Neural cell (in vitro differentiated cells): ENCODE measurements at regions not wholly inside any gene's neighbourhood (a gene's known extent, or its start where the extent isn't known, plus 50 kb on each side); places are given as distances from the start of the nearest gene placed in this dataset.

Experiments used
- H2AFZ ChIP-seq: fragments of 200-600, 300-800 bp; sonication (generic), shearing (Covaris generic); 2 replicates; pipeline ENCODE4 v1.6.0; 2014; ENCODE audit warnings: low read depth, mild to moderate bottlenecking, antibody characterized with exemption, low read length, moderate library complexity
- H3F3A ChIP-seq: fragments of 200-600 bp; shearing (Covaris generic); 2 replicates; pipeline ENCODE4 v1.6.1; 2016; ENCODE audit warnings: mild to moderate bottlenecking, moderate library complexity, mixed read lengths, antibody characterized with exemption, low read length; ENCODE audit not compliant: insufficient read depth, poor library complexity, severe bottlenecking
- H3K27ac ChIP-seq: fragments of 200-600, 300-800 bp; sonication (generic), shearing (Covaris generic); 2 replicates; pipeline ENCODE4 v1.5.1; 2014; ENCODE audit warnings: mild to moderate bottlenecking, low read length, moderate library complexity
- H3K27me3 ChIP-seq: fragments of 300-800, 200-600 bp; sonication (generic), shearing (Covaris generic); 2 replicates; pipeline ENCODE4 v1.6.0; 2014; ENCODE audit warnings: mild to moderate bottlenecking, low read depth, low read length, moderate library complexity; ENCODE audit not compliant: insufficient read depth
- H3K36me3 ChIP-seq: fragments of 300-800, 200-600 bp; sonication (generic), shearing (Covaris generic); 2 replicates; pipeline ENCODE4 v1.5.1; 2014; ENCODE audit warnings: mild to moderate bottlenecking, antibody characterized with exemption, low read length, moderate library complexity; ENCODE audit not compliant: insufficient read depth
- H3K4me2 ChIP-seq: fragments of 300-800, 200-600 bp; sonication (generic), shearing (Covaris generic); 2 replicates; pipeline ENCODE4 v1.6.0; 2014; ENCODE audit warnings: mild to moderate bottlenecking, low read length
- H3K4me3 ChIP-seq: fragments of 300-800, 200-600 bp; sonication (generic), shearing (Covaris generic); 2 replicates; pipeline ENCODE4 v1.5.1; 2014; ENCODE audit warnings: mild to moderate bottlenecking, low read length, moderate library complexity
- H3K79me2 ChIP-seq: fragments of 200-600 bp; shearing (Covaris generic); replicated peaks from 2 replicates; pipeline ENCODE4 v1.6.0; 2014; ENCODE audit warnings: mild to moderate bottlenecking, low read length, moderate library complexity; ENCODE audit not compliant: insufficient read depth
- H3K9ac ChIP-seq: fragments of 300-800, 200-600 bp; sonication (generic), shearing (Covaris generic); 2 replicates; pipeline ENCODE4 v1.6.1; 2016; ENCODE audit warnings: mild to moderate bottlenecking, low read length, mixed read lengths
- H3K9me2 ChIP-seq: fragments of 200-600 bp; shearing (Covaris generic); 2 replicates; pipeline ENCODE4 v1.6.1; 2016; ENCODE audit warnings: mild to moderate bottlenecking, low read length, mixed read lengths; ENCODE audit not compliant: insufficient read depth
- H3K9me3 ChIP-seq: fragments of 200-600, 300-800 bp; sonication (generic), shearing (Covaris generic); 2 replicates; pipeline ENCODE4 v1.6.1; 2016; ENCODE audit warnings: mild to moderate bottlenecking, mixed run types, low read length, moderate library complexity, mixed read lengths
- H4K20me1 ChIP-seq: fragments of 200-600 bp; shearing (Covaris generic); 2 replicates; pipeline ENCODE4 v1.6.1; 2016; ENCODE audit warnings: mild to moderate bottlenecking, mixed run types; ENCODE audit not compliant: insufficient read depth
- EP300 ChIP-seq: fragments of 450-650 bp; conservative IDR thresholded peaks from 2 replicates; pipeline ENCODE4 v1.6.1; 2014; ENCODE audit warnings: antibody characterized with exemption, mild to moderate bottlenecking, moderate library complexity; ENCODE audit not compliant: poor library complexity, severe bottlenecking
- EZH2 ChIP-seq: fragments of 200-600, 300-800 bp; shearing (Covaris generic), sonication (generic); IDR thresholded peaks from 2 replicates; pipeline ENCODE4 v1.6.1; 2014; ENCODE audit warnings: antibody characterized with exemption, low read length, borderline replicate concordance, mild to moderate bottlenecking; ENCODE audit not compliant: insufficient read depth, poor library complexity, severe bottlenecking
- MXI1 ChIP-seq: fragments of 450-650 bp; conservative IDR thresholded peaks from 2 replicates; pipeline ENCODE4 v1.6.1; 2014; ENCODE audit warnings: antibody characterized with exemption, mild to moderate bottlenecking; ENCODE audit not compliant: poor library complexity, severe bottlenecking
- POLR2AphosphoS5 ChIP-seq: IDR thresholded peaks from 2 replicates; pipeline ENCODE4 v1.6.1; 2012
- REST ChIP-seq: IDR thresholded peaks from 2 replicates; pipeline ENCODE4 v1.6.1; 2012; ENCODE audit warnings: borderline replicate concordance
- SMC3 ChIP-seq: fragments of 450-650 bp; conservative IDR thresholded peaks from 2 replicates; pipeline ENCODE4 v1.6.1; 2014; ENCODE audit warnings: antibody characterized with exemption, mild to moderate bottlenecking, moderate library complexity; ENCODE audit not compliant: poor library complexity
- TAF1 ChIP-seq: IDR thresholded peaks from 2 replicates; pipeline ENCODE4 v1.6.1; 2012; ENCODE audit warnings: low read depth
- TF ChIP-seq, protein P1 (sequence below): fragments of 450-650 bp; IDR thresholded peaks from 2 replicates; pipeline ENCODE4 v1.5.1; 2014; ENCODE audit warnings: antibody characterized with exemption, mild to moderate bottlenecking, moderate library complexity; ENCODE audit not compliant: poor library complexity, severe bottlenecking

DNA sequence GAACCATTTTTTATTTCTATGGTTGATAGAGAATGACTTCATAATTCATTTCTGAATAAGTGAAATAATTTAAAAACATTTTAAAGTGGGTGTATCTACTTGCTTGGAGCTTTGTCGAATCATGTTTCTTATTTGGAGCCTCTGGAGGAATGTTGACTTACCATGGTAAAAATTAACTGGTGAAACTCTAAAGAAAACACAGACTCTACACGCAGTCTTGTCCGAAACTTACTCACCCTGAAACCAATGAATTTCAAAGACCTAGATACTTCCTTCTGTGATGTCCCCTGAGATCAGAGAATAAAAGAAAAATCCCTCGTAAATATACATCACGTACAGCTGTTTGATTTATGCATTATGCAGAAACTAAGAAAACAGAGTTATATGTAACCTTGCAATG is 665.2 kb upstream of the NRXN1 start:
- no peaks in the 10 kb centered on the region for H3K27me3 ChIP-seq
- H3K79me2 ChIP-seq = no peaks in the 10 kb centered on the region
- no peaks in the 10 kb centered on the region for H3F3A ChIP-seq
- H3K36me3 ChIP-seq = no peaks in the 10 kb centered on the region
- H4K20me1 ChIP-seq = no peaks in the 10 kb centered on the region
- H3K9me2 ChIP-seq = no peaks in the 10 kb centered on the region
- H3K4me3 ChIP-seq = no peak overlapping the region
- no peak overlapping the region for H2AFZ ChIP-seq
- no peak overlapping the region for H3K27ac ChIP-seq
- no peak overlapping the region for H3K9ac ChIP-seq
- H3K4me2 ChIP-seq = no peak overlapping the region
- no peak for TF ChIP-seq EP300
- no peak for TF ChIP-seq EZH2
- no peaks in the 10 kb centered on the region for H3K9me3 ChIP-seq

- H3K4me2 ChIP-seq = no peak overlapping the region
- H3F3A ChIP-seq = no peaks in the 10 kb centered on the region
- no peaks in the 10 kb centered on the region for H3K9me2 ChIP-seq
- H3K36me3 ChIP-seq = no peaks in the 10 kb centered on the region
- H3K27me3 ChIP-seq = no peaks in the 10 kb centered on the region
- TF ChIP-seq, protein P1, sequence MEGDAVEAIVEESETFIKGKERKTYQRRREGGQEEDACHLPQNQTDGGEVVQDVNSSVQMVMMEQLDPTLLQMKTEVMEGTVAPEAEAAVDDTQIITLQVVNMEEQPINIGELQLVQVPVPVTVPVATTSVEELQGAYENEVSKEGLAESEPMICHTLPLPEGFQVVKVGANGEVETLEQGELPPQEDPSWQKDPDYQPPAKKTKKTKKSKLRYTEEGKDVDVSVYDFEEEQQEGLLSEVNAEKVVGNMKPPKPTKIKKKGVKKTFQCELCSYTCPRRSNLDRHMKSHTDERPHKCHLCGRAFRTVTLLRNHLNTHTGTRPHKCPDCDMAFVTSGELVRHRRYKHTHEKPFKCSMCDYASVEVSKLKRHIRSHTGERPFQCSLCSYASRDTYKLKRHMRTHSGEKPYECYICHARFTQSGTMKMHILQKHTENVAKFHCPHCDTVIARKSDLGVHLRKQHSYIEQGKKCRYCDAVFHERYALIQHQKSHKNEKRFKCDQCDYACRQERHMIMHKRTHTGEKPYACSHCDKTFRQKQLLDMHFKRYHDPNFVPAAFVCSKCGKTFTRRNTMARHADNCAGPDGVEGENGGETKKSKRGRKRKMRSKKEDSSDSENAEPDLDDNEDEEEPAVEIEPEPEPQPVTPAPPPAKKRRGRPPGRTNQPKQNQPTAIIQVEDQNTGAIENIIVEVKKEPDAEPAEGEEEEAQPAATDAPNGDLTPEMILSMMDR = no peak
- TF ChIP-seq EP300 = no peak
- TF ChIP-seq SMC3 = no peak
- TF ChIP-seq REST = no peak
- TF ChIP-seq EZH2 = no peak
- no peak overlapping the region for H3K27ac ChIP-seq
- no peaks in the 10 kb centered on the region for H4K20me1 ChIP-seq
- H3K4me3 ChIP-seq = no peak overlapping the region
- H3K9me3 ChIP-seq = no peaks in the 10 kb centered on the region
- no peaks in the 10 kb centered on the region for H3K79me2 ChIP-seq
- no peak overlapping the region for H3K9ac ChIP-seq
- H2AFZ ChIP-seq = no peak overlapping the region
Measured at GRCh38 chr2:51695531-51695930, 663.6 kb upstream of the NRXN1 start.

GRCh38 chr2:51693640-51694039 is 661.7 kb upstream of the NRXN1 start:
- no peak overlapping the region for H3K4me3 ChIP-seq
- H3F3A ChIP-seq = no peaks in the 10 kb centered on the region
- no peak overlapping the region for H3K9ac ChIP-seq
- H3K9me3 ChIP-seq = no peaks in the 10 kb centered on the region
- H3K27ac ChIP-seq = no peak overlapping the region
- no peak overlapping the region for H2AFZ ChIP-seq
- no peak overlapping the region for H3K4me2 ChIP-seq
- no peaks in the 10 kb centered on the region for H3K36me3 ChIP-seq
- no peaks in the 10 kb centered on the region for H3K79me2 ChIP-seq
- no peaks in the 10 kb centered on the region for H4K20me1 ChIP-seq
- TF ChIP-seq REST = no peak
- no peak for TF ChIP-seq POLR2AphosphoS5
- no peak for TF ChIP-seq EP300
- no peak for TF ChIP-seq EZH2
- no peak for TF ChIP-seq MXI1
- TF ChIP-seq, protein P1 = no peak
- TF ChIP-seq SMC3 = no peak
- TF ChIP-seq TAF1 = no peak
- no peaks in the 10 kb centered on the region for H3K9me2 ChIP-seq
- no peaks in the 10 kb centered on the region for H3K27me3 ChIP-seq
